Loucy (cell line): ENCODE measurements at regions not wholly inside any gene's neighbourhood (a gene's known extent, or its start where the extent isn't known, plus 50 kb on each side); places are given as distances from the start of the nearest gene placed in this dataset.

Source experiments
- H2AFZ ChIP-seq: fragments of 200-600 bp; sonication (generic); 2 replicates; pipeline ENCODE4 v1.6.0; 2016; ENCODE audit warnings: antibody characterized with exemption, mild to moderate bottlenecking, low read length, moderate library complexity
- H3F3A ChIP-seq: fragments of 200-600 bp; 2 replicates; pipeline ENCODE4 v1.6.0; 2016; ENCODE audit warnings: antibody characterized with exemption, low read depth, mild to moderate bottlenecking
- H3K27me3 ChIP-seq: fragments of 200-600 bp; sonication (generic); 2 replicates; pipeline ENCODE4 v1.6.1; 2014; ENCODE audit warnings: low read length, mild to moderate bottlenecking; ENCODE audit not compliant: insufficient read depth, poor library complexity, severe bottlenecking
- H3K36me3 ChIP-seq: fragments of 200-600 bp; sonication (generic); 2 replicates; pipeline ENCODE4 v1.6.1; 2016; ENCODE audit warnings: low read length; ENCODE audit not compliant: insufficient read depth
- H3K4me1 ChIP-seq: fragments of 200-600 bp; sonication (generic); 2 replicates; pipeline ENCODE4 v1.5.1; 2014; ENCODE audit warnings: low read length, mild to moderate bottlenecking; ENCODE audit not compliant: insufficient read depth, poor library complexity, severe bottlenecking
- H3K4me2 ChIP-seq: fragments of 200-600 bp; sonication (generic); 2 replicates; pipeline ENCODE4 v1.6.0; 2014; ENCODE audit warnings: antibody characterized with exemption, low read length, low read depth, mild to moderate bottlenecking; ENCODE audit not compliant: poor library complexity, severe bottlenecking
- H3K4me3 ChIP-seq: fragments of 200-600 bp; sonication (generic); 2 replicates; pipeline ENCODE4 v1.5.1; 2014; ENCODE audit warnings: low read length, mild to moderate bottlenecking, mixed read lengths; ENCODE audit not compliant: poor library complexity, severe bottlenecking
- H3K79me2 ChIP-seq: fragments of 200-600 bp; sonication (generic); 2 replicates; pipeline ENCODE4 v1.6.1; 2014; ENCODE audit warnings: low read length; ENCODE audit not compliant: insufficient read depth
- H3K9ac ChIP-seq: fragments of 200-600 bp; sonication (generic); 2 replicates; pipeline ENCODE4 v1.6.0; 2014; ENCODE audit warnings: mild to moderate bottlenecking, low read depth, low read length, moderate library complexity; ENCODE audit not compliant: poor library complexity, severe bottlenecking
- H3K9me2 ChIP-seq: fragments of 200-600 bp; sonication (generic); replicated peaks from 2 replicates; pipeline ENCODE4 v1.6.1; 2016; ENCODE audit warnings: low read depth, low read length, mixed read lengths
- H3K9me3 ChIP-seq: fragments of 200-600 bp; sonication (generic); 2 replicates; pipeline ENCODE4 v1.6.1; 2014; ENCODE audit warnings: mild to moderate bottlenecking, antibody characterized with exemption, low read length, low read depth; ENCODE audit not compliant: insufficient read depth
- H4K20me1 ChIP-seq: fragments of 200-600 bp; sonication (generic); 2 replicates; pipeline ENCODE4 v1.6.0; 2014; ENCODE audit warnings: antibody characterized with exemption, low read length, mild to moderate bottlenecking; ENCODE audit not compliant: insufficient read depth, poor library complexity, severe bottlenecking
- CTCF ChIP-seq: fragments of 200-600 bp; sonication (generic); conservative IDR thresholded peaks from 2 replicates; pipeline ENCODE4 v1.5.1; 2014; ENCODE audit warnings: mild to moderate bottlenecking, antibody characterized with exemption, low read length
- EZH2phosphoT487 ChIP-seq: fragments of 200-600 bp; IDR thresholded peaks from 2 replicates; pipeline ENCODE4 v1.6.1; 2018; ENCODE audit warnings: antibody characterized with exemption, mild to moderate bottlenecking, moderate library complexity, borderline replicate concordance

GRCh38 chr3:110753516-110753915 is 318.1 kb upstream of the NECTIN3 start:
- no peak overlapping the region for H3K4me3 ChIP-seq
- no peak for TF ChIP-seq EZH2phosphoT487
- TF ChIP-seq CTCF, result no peak
- H2AFZ ChIP-seq, result no peak overlapping the region
- H3K9me3 ChIP-seq, result no peaks in the 10 kb centered on the region
- H3F3A ChIP-seq, result no peaks in the 10 kb centered on the region
- no peaks in the 10 kb centered on the region for H3K36me3 ChIP-seq
- no peaks in the 10 kb centered on the region for H3K4me1 ChIP-seq
- no peak overlapping the region for H3K9ac ChIP-seq
- H3K79me2 ChIP-seq, result no peaks in the 10 kb centered on the region
- H4K20me1 ChIP-seq, result no peaks in the 10 kb centered on the region
- no peaks in the 10 kb centered on the region for H3K27me3 ChIP-seq
- no peak overlapping the region for H3K4me2 ChIP-seq
- H3K9me2 ChIP-seq, result no peaks in the 10 kb centered on the region

GRCh38 chr3:110754212-110754916 is 317.3 kb upstream of the NECTIN3 start:
- no peaks in the 10 kb centered on the region for H3K9me2 ChIP-seq
- no peaks in the 10 kb centered on the region for H3K4me1 ChIP-seq
- H3K27me3 ChIP-seq, result no peaks in the 10 kb centered on the region
- H3F3A ChIP-seq, result no peaks in the 10 kb centered on the region
- H3K4me3 ChIP-seq, result no peak overlapping the region
- H3K79me2 ChIP-seq, result no peaks in the 10 kb centered on the region
- no peaks in the 10 kb centered on the region for H4K20me1 ChIP-seq
- TF ChIP-seq CTCF, result no peak
- TF ChIP-seq EZH2phosphoT487, result no peak
- no peaks in the 10 kb centered on the region for H3K36me3 ChIP-seq
- no peak overlapping the region for H2AFZ ChIP-seq
- no peak overlapping the region for H3K9ac ChIP-seq
- no peak overlapping the region for H3K4me2 ChIP-seq
- no peaks in the 10 kb centered on the region for H3K9me3 ChIP-seq

- no peak overlapping the region for H3K4me3 ChIP-seq
- no peaks in the 10 kb centered on the region for H4K20me1 ChIP-seq
- no peaks in the 10 kb centered on the region for H3F3A ChIP-seq
- H3K9ac ChIP-seq, result no peak overlapping the region
- H3K9me3 ChIP-seq, result no peaks in the 10 kb centered on the region
- TF ChIP-seq CTCF, result no peak
- TF ChIP-seq EZH2phosphoT487, result no peak
- no peak overlapping the region for H2AFZ ChIP-seq
- H3K9me2 ChIP-seq, result no peaks in the 10 kb centered on the region
- H3K27me3 ChIP-seq, result no peaks in the 10 kb centered on the region
- H3K36me3 ChIP-seq, result no peaks in the 10 kb centered on the region
- no peak overlapping the region for H3K4me2 ChIP-seq
- H3K79me2 ChIP-seq, result no peaks in the 10 kb centered on the region
- no peaks in the 10 kb centered on the region for H3K4me1 ChIP-seq
Observed at GRCh38 chr3:110755345-110755744, 316.3 kb upstream of the NECTIN3 start.
